SK-N-SH (cell line): ENCODE measurements at regions not wholly inside any gene's neighbourhood (a gene's known extent, or its start where the extent isn't known, plus 50 kb on each side); places are given as distances from the start of the nearest gene placed in this dataset.

Source experiments
- EP300 ChIP-seq, 2 experiments: IDR thresholded peaks; 2 replicates each; pipeline versions ENCODE4 v1.4.0 to v1.6.1; 2012; ENCODE audit warnings: borderline replicate concordance in 1 of 2, low read depth in 1 of 2, low read length in 1 of 2
- EZH2phosphoT487 ChIP-seq: fragments of 200-600 bp; sonication (generic); IDR thresholded peaks from 2 replicates; pipeline ENCODE4 v1.6.1; 2017; ENCODE audit warnings: low read depth, mixed run types, mild to moderate bottlenecking, antibody characterized with exemption, moderate library complexity, borderline replicate concordance
- FOXM1 ChIP-seq: IDR thresholded peaks from 2 replicates; pipeline ENCODE4 v1.4.0; 2012; ENCODE audit warnings: low read depth, mild to moderate bottlenecking
- TAF1 ChIP-seq: IDR thresholded peaks from 2 replicates; pipeline ENCODE4 v1.6.1; 2012; ENCODE audit warnings: low read depth, mild to moderate bottlenecking, low read length, moderate library complexity, borderline replicate concordance
- TF ChIP-seq, protein P1 (sequence below): fragments of 150-350 bp; IDR thresholded peaks from 2 replicates; pipeline ENCODE4 v1.6.1; 2017; ENCODE audit warnings: antibody characterized with exemption, low read length, low read depth, borderline replicate concordance
- TF ChIP-seq, protein P2 (sequence below): fragments of 200-600 bp; sonication (generic); IDR thresholded peaks from 2 replicates; pipeline ENCODE4 v1.6.1; 2017; ENCODE audit warnings: antibody characterized with exemption, mild to moderate bottlenecking, moderate library complexity

DNA sequence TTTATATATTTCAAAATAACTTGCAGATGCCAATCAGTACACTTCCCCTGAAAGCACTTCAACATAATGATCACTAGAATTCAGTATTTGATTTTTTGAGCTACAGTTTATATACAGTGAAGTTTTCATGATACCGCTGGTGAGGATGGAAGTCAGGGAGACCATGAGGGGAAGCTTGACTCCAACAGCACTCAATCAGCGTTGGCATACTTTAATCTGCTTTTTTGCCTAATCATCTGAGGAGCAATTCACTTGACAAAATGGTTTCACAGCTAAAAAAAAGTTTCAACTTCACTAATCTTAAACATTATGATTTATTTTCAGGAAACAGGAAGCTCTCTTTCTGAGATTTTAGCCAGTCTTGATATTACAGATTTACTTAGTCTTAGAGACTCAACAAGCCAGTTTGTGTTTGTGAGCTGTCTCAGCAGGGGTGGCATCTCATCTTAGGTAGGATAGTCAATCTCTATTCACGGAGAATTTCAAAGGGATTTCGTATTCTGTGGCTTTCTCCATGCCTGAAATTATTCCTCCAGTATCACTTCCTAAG is 111.4 kb upstream of the ARRDC3 start:
- TF ChIP-seq EP300 (IDR thresholded peaks at IDR 0.05; ENCODE audit: borderline replicate concordance in 1 of 2, low read depth in 1 of 2, low read length in 1 of 2): no peak
- TF ChIP-seq, protein P1, sequence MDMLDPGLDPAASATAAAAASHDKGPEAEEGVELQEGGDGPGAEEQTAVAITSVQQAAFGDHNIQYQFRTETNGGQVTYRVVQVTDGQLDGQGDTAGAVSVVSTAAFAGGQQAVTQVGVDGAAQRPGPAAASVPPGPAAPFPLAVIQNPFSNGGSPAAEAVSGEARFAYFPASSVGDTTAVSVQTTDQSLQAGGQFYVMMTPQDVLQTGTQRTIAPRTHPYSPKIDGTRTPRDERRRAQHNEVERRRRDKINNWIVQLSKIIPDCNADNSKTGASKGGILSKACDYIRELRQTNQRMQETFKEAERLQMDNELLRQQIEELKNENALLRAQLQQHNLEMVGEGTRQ: no peak
- TF ChIP-seq, protein P2, sequence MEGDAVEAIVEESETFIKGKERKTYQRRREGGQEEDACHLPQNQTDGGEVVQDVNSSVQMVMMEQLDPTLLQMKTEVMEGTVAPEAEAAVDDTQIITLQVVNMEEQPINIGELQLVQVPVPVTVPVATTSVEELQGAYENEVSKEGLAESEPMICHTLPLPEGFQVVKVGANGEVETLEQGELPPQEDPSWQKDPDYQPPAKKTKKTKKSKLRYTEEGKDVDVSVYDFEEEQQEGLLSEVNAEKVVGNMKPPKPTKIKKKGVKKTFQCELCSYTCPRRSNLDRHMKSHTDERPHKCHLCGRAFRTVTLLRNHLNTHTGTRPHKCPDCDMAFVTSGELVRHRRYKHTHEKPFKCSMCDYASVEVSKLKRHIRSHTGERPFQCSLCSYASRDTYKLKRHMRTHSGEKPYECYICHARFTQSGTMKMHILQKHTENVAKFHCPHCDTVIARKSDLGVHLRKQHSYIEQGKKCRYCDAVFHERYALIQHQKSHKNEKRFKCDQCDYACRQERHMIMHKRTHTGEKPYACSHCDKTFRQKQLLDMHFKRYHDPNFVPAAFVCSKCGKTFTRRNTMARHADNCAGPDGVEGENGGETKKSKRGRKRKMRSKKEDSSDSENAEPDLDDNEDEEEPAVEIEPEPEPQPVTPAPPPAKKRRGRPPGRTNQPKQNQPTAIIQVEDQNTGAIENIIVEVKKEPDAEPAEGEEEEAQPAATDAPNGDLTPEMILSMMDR: no peak
- TF ChIP-seq FOXM1: no peak
- no peak for TF ChIP-seq EZH2phosphoT487
- no peak for TF ChIP-seq TAF1
